Coronary artery (tissue), 2 donors: ENCODE measurements at regions not wholly inside any gene's neighbourhood (a gene's known extent, or its start where the extent isn't known, plus 50 kb on each side); places are given as distances from the start of the nearest gene placed in this dataset.

Experiments used
- DNase-seq: peaks from one replicate; pipeline ENCODE4 v3.0.0-alpha.2; 2017; ENCODE audit warnings: low spot score
- H3K27ac ChIP-seq, 2 donors: fragments of 200-600 bp; sonication (generic); one replicate each; pipeline ENCODE4 v1.5.1; 2016 to 2019
- H3K4me3 ChIP-seq: fragments of 200-600 bp; sonication (generic); 2 replicates; pipeline ENCODE4 v1.5.1; 2016; ENCODE audit warnings: mild to moderate bottlenecking, moderate library complexity
- TF ChIP-seq, protein P1 (sequence below): fragments of 200-600 bp; sonication (generic); IDR thresholded peaks from one replicate; pipeline ENCODE4 v1.5.1; 2019; ENCODE audit warnings: antibody characterized with exemption

DNA sequence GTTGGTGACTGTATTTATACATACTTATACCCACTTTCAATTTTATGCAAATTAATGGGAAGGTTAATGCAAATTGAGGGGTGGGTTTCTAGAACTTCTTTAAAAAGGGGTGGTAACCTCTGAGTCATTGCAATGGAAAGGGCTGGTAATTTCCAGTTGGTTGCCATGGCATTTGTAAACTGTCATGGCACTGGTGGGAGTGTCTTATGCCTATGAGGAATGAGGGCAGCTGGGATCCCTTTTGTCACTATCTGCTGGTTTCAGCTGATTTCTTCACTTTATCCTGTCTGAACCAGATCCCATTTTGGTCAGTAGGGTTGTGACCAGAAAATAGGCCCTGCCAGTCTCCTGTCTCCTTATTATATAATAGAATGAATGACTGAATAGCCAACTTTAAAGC is 1006.7 kb upstream of the GOT2 start:
- TF ChIP-seq, protein P1, sequence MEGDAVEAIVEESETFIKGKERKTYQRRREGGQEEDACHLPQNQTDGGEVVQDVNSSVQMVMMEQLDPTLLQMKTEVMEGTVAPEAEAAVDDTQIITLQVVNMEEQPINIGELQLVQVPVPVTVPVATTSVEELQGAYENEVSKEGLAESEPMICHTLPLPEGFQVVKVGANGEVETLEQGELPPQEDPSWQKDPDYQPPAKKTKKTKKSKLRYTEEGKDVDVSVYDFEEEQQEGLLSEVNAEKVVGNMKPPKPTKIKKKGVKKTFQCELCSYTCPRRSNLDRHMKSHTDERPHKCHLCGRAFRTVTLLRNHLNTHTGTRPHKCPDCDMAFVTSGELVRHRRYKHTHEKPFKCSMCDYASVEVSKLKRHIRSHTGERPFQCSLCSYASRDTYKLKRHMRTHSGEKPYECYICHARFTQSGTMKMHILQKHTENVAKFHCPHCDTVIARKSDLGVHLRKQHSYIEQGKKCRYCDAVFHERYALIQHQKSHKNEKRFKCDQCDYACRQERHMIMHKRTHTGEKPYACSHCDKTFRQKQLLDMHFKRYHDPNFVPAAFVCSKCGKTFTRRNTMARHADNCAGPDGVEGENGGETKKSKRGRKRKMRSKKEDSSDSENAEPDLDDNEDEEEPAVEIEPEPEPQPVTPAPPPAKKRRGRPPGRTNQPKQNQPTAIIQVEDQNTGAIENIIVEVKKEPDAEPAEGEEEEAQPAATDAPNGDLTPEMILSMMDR = no peak
- H3K4me3 ChIP-seq = no peak overlapping the region
- no peak for DNase-seq
- H3K27ac ChIP-seq = no peak overlapping the region

DNA sequence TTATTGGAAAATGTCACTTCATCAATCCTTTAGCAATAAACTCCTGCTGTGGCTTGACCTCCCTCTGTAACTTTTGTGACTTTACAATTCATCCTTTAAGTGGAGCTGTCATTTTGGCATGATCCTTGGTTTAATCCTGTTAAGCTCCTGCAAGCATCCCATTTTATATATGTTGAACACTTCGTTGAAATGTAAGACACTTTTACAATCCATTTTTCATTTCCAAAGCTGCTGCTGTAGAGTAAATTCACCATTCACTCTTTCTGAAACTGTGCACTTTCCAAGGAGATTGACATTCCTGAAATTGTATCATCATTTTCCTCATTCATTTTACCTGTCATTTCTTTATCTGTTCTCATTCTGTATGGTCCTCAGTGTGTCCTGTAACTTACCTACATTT is 1003.2 kb upstream of the GOT2 start:
- Histone ChIP-seq H3K27ac (no peak overlapping the region), H3K4me3 (no peak overlapping the region)
- TF ChIP-seq, protein P1 = no peak
- no peak for DNase-seq

DNA sequence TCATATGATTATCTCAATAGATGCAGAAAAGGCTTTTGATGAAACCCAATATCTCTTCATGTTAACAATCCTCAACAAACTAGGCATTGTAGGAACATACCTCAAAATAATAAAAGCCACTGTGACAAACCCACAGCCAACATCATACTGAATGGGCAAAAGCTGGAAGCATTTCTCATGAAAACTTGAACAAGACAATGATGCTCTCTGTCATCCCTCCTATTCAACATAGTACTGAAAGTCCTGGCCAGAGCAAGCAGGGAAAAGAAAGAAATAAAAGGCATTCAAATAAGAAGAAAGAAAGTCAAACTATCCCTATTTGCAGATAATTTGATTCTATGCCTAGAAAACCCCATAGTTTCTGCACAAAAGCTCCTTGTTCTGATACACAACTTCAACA is 999.2 kb upstream of the GOT2 start:
- DNase-seq = no peak
- H3K4me3 ChIP-seq = no peak overlapping the region
- no peak overlapping the region for H3K27ac ChIP-seq
- TF ChIP-seq, protein P1 = no peak

DNA sequence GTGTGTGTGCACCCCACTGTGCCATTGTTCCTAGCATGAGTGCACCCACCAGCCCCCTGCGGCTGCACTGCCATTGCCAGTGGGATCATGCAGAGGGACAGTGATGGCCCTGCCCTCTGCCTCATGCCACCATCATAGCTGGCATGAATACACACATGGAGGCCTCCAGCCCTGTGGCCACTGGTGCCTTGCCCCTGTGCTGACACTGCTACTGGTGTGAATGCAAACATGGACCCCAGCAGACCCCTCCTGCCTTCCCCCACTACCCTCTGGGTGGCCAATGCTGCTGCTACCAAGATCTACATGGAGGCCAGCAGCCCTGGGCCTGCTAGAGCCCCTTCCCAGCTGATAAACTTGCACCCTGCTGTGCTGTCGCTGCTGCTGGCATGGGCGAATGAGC is 995.5 kb upstream of the GOT2 start:
- no peak for DNase-seq

DNA sequence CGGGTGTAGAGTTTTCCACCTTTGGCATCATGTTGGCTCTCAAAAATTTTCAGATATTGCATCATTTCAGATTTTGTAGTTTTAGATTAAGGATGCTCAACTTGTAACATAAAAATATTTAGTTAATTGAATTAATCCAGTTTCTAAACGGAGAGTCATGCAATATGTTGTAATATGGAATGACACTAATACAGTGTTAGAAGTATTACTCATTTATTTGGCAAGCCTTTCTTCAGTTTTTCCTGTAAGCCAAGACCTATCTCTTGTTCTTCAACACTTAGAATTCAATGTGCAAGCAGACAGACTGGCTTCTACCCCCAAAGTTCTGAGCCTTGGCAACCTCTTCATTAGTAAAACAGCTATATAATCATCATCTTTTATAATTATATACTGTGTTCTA is 985.0 kb upstream of the GOT2 start:
- H3K27ac ChIP-seq = no peak overlapping the region
- no peak overlapping the region for H3K4me3 ChIP-seq
- DNase-seq = no peak
- TF ChIP-seq, protein P1 = no peak

More for the DNA sequence above, 995.5 kb upstream of the GOT2 start:
- TF ChIP-seq, protein P1 = no peak
- Histone ChIP-seq H3K27ac (no peak overlapping the region), H3K4me3 (no peak overlapping the region)

DNA sequence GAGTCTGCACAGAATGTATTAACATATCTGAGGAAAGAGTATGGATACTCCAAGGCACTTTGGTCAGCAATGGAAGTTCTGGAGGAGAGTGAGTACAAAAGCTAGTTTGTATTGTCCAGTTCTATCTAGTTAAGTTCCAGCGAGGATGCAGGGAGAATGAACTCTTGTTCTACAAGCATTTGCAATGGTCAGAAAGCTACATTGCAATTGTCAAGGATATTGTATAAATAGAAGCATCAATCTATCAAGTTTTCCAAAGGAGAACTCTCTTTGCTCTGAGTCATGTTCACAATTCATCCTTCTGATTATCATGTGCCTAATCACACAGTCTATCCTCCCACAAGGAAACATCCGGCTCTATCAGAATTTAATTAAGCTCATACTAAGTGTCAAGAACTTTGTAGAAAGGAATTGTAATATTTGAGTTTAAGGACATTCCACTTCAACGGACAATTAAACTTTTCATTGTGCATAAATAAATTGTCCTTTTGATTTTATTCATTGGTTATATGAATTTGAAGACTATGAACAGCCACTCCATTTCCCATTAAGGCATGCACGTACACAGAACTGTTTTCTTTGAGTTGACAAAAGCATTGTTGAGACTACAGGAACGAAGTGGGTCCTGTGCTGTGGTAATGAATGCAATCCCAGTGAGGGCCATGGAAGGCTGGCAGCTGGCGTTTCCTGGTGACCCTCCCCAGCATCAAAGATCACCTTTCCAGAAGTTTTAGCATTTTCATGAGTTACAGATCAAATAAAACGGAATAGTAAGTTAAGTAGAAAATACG is 973.5 kb upstream of the GOT2 start:
- no peak for DNase-seq
- no peak overlapping the region for H3K4me3 ChIP-seq

More for the DNA sequence above, 973.5 kb upstream of the GOT2 start:
- no peak overlapping the region for H3K27ac ChIP-seq
- TF ChIP-seq, protein P1 = no peak
